HG02943 (cell line): ENCODE measurements at regions not wholly inside any gene's neighbourhood (a gene's known extent, or its start where the extent isn't known, plus 50 kb on each side); places are given as distances from the start of the nearest gene placed in this dataset.

Experiments used
- ATAC-seq: cut with Tn5 transposase; IDR thresholded peaks from one replicate; pipeline ENCODE4 v1.9.1; 2021; ENCODE audit warnings: mild to moderate bottlenecking, low read depth, moderate library complexity; ENCODE audit not compliant: unreplicated experiment

GRCh38 chr18:77967071-77967470 lies 717.4 kb downstream of the GALR1 start:
- no peak for ATAC-seq

- ATAC-seq: no peak
Observed at GRCh38 chr18:77967791-77968190, 718.1 kb downstream of the GALR1 start.

GRCh38 chr18:77969972-77970371 lies 720.3 kb downstream of the GALR1 start:
- no peak for ATAC-seq

GRCh38 chr18:77970814-77971213 lies 721.2 kb downstream of the GALR1 start:
- no peak for ATAC-seq

- no peak for ATAC-seq
Observed at GRCh38 chr18:77973745-77974144, 724.1 kb downstream of the GALR1 start.

- no peak for ATAC-seq
Observed at GRCh38 chr18:77974329-77974728, 724.7 kb downstream of the GALR1 start.

- no peak for ATAC-seq
Observed at GRCh38 chr18:77977331-77977730, 727.7 kb downstream of the GALR1 start.

GRCh38 chr18:77980275-77980674 lies 730.6 kb downstream of the GALR1 start:
- no peak for ATAC-seq

GRCh38 chr18:77981874-77982273 lies 732.2 kb downstream of the GALR1 start:
- no peak for ATAC-seq

GRCh38 chr18:77983270-77983669 lies 733.6 kb downstream of the GALR1 start:
- no peak for ATAC-seq

- ATAC-seq: no peak
Observed at GRCh38 chr18:77984178-77984577, 734.5 kb downstream of the GALR1 start.

GRCh38 chr18:77984833-77985232 lies 735.2 kb downstream of the GALR1 start:
- no peak for ATAC-seq

GRCh38 chr18:77985526-77986281 lies 736.1 kb downstream of the GALR1 start:
- ATAC-seq: no peak

- ATAC-seq: no peak
Observed at GRCh38 chr18:77990131-77990530, 740.5 kb downstream of the GALR1 start.

GRCh38 chr18:77990901-77991300 lies 741.3 kb downstream of the GALR1 start:
- no peak for ATAC-seq

- no peak for ATAC-seq
Observed at GRCh38 chr18:77992057-77992456, 742.4 kb downstream of the GALR1 start.

GRCh38 chr18:77993188-77993981 lies 743.7 kb downstream of the GALR1 start:
- ATAC-seq: no peak

GRCh38 chr18:77995593-77995992 lies 745.9 kb downstream of the GALR1 start:
- no peak for ATAC-seq

GRCh38 chr18:77996737-77997136 lies 747.1 kb downstream of the GALR1 start:
- no peak for ATAC-seq

- no peak for ATAC-seq
Observed at GRCh38 chr18:78001811-78002210, 752.2 kb downstream of the GALR1 start.

- ATAC-seq: no peak
Observed at GRCh38 chr18:78006006-78006773, 756.5 kb downstream of the GALR1 start.
